ENCODE measurements at regions not wholly inside any gene's neighbourhood (a gene's known extent, or its start where the extent isn't known, plus 50 kb on each side); places are given as distances from the start of the nearest gene placed in this dataset.

DNA sequence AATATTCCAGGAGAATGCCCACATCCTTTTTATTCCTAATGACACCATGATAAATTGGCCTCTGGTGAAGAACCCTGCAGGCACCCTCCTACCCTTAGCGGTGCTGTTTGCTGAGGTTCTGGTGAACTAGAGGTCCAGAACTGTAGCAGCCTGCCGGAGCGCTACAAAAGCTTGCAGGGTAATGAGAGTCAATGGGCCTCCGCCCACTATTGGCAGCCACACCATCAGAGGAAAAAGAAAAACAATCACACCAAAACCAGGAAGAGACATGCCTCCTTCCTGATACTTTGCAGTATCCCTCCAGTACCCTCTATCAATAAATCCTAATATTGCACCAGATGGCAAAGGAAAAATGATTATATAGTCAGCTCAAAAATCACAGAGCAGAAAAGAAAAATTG, 142.9 kb downstream of the SPTSSA start:
- H3K27ac ChIP-seq: no peak overlapping the region
- TF ChIP-seq, protein P1, sequence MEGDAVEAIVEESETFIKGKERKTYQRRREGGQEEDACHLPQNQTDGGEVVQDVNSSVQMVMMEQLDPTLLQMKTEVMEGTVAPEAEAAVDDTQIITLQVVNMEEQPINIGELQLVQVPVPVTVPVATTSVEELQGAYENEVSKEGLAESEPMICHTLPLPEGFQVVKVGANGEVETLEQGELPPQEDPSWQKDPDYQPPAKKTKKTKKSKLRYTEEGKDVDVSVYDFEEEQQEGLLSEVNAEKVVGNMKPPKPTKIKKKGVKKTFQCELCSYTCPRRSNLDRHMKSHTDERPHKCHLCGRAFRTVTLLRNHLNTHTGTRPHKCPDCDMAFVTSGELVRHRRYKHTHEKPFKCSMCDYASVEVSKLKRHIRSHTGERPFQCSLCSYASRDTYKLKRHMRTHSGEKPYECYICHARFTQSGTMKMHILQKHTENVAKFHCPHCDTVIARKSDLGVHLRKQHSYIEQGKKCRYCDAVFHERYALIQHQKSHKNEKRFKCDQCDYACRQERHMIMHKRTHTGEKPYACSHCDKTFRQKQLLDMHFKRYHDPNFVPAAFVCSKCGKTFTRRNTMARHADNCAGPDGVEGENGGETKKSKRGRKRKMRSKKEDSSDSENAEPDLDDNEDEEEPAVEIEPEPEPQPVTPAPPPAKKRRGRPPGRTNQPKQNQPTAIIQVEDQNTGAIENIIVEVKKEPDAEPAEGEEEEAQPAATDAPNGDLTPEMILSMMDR (conservative IDR thresholded peaks at IDR 0.05): no peak

DNA sequence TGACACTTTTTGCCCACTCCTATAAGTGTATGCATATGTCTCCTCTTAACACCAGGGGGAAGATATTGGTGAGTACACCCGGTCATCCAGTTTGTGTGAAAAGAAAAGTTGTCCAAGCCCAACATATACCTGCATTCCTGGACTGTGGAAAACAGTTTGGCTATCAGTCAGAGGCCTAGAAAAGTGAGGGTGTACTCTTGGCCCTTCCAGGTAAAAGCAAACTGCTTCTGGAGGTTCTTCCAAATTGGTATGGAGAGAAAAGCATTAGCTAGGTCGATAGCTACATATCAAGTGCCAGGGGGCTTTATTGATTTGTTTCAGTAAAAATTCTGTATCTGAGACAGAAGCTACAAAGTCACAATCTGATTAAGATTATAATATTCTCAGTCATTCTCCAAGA, 144.0 kb downstream of the SPTSSA start:
- TF ChIP-seq, protein P1 (conservative IDR thresholded peaks at IDR 0.05): no peak
- no peak overlapping the region for H3K27ac ChIP-seq

DNA sequence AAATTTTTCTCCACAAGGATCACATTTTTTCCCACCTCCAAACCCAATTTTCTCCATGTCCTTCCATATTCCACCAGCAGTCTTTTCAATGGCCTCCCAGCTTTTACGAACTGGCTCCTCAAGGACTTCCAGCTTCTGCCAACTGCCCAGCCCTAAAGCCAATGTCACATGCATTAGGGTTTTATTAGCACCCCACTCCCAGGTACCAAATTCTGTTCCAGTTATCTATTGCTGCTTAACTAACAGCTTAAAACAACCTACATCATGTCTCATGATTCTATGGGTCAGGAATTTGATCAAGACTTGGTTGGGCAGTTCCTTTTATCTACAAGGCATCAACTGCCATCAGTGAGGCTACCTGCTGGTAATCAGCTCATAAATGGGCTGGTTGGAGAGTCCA, 151.3 kb downstream of the SPTSSA start:
- H3K27ac ChIP-seq: no peak overlapping the region

DNA sequence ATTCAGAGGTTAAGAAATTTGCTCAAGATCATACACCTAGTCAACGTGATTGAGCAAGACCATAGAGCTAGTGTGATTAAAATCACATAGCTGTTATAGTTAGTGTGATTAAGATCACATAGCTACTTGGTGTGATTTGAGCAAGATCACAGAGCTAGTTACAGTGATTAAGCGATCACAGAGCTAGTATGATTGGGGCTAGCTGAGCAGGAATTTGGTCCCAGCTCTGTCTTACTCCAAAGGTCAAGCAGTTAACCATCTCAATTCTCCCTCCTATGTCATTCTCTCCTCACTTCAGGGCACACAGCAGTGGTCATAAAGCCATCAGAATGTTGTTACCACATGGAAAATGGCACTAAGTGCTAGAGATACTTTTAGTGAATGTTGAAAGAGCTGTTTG, 158.2 kb downstream of the SPTSSA start:
- TF ChIP-seq, protein P1 (conservative IDR thresholded peaks at IDR 0.05): no peak
- H3K27ac ChIP-seq: no peak overlapping the region

More for the DNA sequence above, 151.3 kb downstream of the SPTSSA start:
- TF ChIP-seq, protein P1 (conservative IDR thresholded peaks at IDR 0.05): no peak

DNA sequence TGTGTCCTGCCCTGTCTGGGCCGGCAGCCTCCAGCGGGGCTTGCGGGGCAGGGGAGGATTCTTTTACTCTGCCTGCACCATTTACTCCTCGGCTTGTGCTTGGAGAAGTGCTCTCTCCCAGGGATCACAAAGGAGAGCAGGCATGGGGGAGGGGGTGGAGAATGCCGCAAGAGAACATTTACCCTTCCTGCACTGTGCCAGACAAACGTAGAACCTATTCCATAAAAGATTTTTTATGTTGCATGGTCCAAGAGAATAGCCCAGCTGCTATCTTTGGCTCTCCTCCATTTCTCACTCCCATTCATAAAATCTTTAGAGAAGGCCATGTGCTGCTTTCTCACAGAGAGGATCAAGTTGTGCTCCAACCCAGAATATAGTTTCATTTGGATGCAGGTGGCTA, 159.4 kb downstream of the SPTSSA start:
- no peak overlapping the region for H3K27ac ChIP-seq
- TF ChIP-seq, protein P1 (conservative IDR thresholded peaks at IDR 0.05): no peak

DNA sequence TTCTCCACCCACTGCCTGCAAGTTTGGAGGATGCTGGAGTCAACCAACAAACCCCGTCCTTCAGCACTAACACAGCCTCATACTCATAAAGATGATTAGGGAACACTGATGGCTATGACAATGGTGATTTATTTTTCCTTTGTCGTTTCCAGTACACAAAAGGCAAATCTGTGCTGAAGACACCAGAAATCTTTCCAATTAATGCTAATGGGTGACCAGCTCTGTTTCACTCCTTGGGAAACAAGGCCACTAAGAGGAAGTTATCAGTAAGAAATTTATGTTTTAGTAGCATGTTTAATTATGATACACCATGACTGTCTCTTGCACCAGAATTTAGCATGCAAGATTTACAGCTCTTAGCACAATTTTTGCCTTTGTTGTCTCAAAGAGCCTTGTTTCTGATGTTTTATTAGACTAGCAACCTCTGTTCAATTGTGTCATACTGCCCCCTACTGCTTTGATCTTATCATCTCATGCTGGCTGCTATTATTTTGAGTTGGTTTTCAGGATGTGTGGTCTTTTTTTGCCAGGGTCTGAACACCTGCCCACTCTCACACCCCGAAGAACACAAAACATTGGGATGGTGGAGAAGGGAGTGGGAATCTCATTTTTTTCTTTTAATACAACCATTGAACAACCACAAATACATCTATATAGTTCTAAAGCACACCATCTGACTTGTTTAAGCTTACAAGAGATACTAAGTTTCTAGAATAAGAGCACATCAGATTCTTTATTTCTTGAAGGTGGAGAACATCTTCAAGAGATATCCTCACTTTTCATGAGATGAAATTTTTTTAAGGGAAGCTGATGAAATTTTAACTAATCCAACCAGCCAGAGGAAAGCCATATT, 160.9 kb downstream of the SPTSSA start:
- TF ChIP-seq, protein P1 (conservative IDR thresholded peaks at IDR 0.05): peak; percentile 75
- no peak overlapping the region for H3K27ac ChIP-seq

DNA sequence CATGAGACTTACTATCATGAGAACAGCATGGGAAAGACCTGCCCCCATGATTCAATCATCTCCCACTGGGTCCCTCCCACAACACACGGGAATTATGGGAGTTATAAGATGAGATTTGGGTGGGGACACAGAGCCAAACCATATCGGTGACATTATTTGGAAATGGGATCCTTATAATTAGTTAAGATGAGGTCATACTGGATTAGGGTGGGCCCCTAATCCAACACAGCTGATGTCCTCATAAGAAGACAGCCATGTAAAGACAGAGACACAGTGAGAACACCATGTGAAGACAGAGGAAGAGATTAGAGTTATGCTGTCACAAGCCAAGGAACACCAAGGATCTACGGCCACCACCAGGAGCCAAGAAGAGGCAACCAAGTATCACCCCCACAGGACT, 161.7 kb downstream of the SPTSSA start:
- no peak overlapping the region for H3K27ac ChIP-seq
- TF ChIP-seq, protein P1 (conservative IDR thresholded peaks at IDR 0.05): no peak

All from VCaP (cell line).